Vagina (tissue), 2 donors: ENCODE measurements at regions not wholly inside any gene's neighbourhood (a gene's known extent, or its start where the extent isn't known, plus 50 kb on each side); places are given as distances from the start of the nearest gene placed in this dataset.

ENCODE experiments used
- CTCF ChIP-seq, 3 experiments: fragments of 450-650 bp in 2 of 3; fragments of 200-600 bp in 1 of 3; sonication (generic) in 1 of 3; IDR thresholded peaks; one replicate each; pipeline ENCODE4 v1.5.1; 2017 to 2019; ENCODE audit warnings: antibody characterized with exemption in 3 of 3, mild to moderate bottlenecking in 2 of 3, moderate library complexity in 2 of 3
- POLR2A ChIP-seq, 2 donors: fragments of 450-650 bp; IDR thresholded peaks; one replicate each; pipeline ENCODE4 v1.6.1; 2017; ENCODE audit warnings: antibody characterized with exemption in 2 of 2, mild to moderate bottlenecking in 2 of 2, moderate library complexity in 2 of 2
- POLR2AphosphoS5 ChIP-seq, 2 donors: sonication (generic); formaldehyde crosslinking; IDR thresholded peaks; one replicate each; pipeline ENCODE4 v1.9.0; 2017; ENCODE audit warnings: antibody characterized with exemption in 2 of 2, mild to moderate bottlenecking in 2 of 2, low read depth in 1 of 2; ENCODE audit not compliant: insufficient read depth in 1 of 2

DNA sequence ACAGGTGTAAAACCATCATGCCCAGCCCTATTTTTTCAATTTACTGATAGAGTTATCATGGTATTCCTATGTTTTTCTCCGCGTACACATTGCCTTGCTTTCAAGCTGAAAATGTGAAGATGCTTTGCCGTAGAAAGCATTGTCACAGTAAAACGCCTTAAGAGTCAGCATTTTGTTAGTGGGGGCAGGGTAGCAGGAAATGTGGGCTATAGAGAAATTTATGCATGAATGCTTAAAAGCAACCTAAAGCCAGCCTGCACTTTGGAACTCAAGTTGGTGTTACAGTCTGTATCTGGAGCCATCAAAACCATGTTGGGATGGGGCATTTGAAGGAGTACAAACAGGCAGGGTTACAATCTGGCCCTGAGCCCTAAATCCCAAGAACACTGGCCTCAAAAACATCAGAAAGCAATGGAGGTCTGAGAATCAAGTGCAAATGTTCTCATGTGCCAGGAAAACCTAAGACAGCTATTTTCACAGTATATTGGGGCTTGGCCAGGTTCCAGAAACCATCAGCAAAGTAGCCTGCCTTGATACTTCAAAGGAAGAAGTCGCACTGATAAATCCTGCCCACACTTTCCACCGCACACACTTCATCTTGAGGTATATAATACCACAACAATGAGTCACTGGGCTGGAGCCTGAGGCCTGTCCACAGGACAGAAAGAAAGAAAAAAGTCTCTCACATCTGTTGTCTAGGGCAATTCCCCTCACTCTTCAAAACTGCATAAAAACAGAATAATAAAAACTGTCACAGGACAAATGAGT is 313.8 kb downstream of the ENC1 start:
- TF ChIP-seq CTCF (IDR thresholded peaks at IDR 0.05) (no peak), POLR2A (IDR thresholded peaks at IDR 0.05) (no peak), POLR2AphosphoS5 (IDR thresholded peaks at IDR 0.05; ENCODE audit: insufficient read depth in 1 of 2, low read depth in 1 of 2) (no peak)
